ENCODE measurements at regions not wholly inside any gene's neighbourhood (a gene's known extent, or its start where the extent isn't known, plus 50 kb on each side); places are given as distances from the start of the nearest gene placed in this dataset.
"Not testable (repeated sequence)": the region's sequence is repeated elsewhere in the genome, so short reads cannot be mapped to it uniquely, and the experiment has no call there.

DNA sequence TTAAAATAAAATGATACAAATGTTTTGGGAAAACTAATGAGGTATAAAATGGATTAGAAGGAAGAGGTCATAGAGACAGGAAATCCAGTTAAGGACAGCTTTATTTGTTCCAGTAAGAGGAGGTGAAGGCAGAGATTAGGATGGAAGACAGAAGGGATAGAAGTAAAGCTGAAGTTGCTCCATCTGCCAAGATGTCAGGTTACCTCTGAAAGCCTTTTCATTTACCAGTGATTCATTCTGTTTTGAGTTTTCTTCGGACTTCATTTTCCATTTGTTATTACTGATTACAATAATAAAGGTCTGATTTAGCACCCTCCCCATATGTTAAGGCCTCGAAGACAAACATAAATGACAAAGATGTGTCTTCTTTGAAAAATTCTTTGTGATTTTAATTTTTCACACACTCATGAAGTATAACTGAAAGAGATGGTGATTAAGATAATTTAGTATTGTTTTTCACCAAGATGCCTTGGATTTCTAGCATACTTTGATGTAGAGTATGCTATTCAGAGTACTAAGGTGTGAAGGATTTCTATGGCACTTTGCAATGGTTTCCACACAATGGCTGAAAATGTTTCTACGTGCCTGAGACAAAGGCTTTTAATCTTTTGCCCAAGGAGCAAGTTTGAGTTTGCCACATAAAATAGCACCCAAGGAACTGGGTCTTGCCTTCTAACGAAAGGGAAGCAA, 75.4 kb upstream of the PLAAT1 start:
- H2AFZ ChIP-seq: no peak overlapping the region
- no peaks in the 10 kb centered on the region for H3K9me2 ChIP-seq (ENCODE audit: insufficient read depth)
- H3K4me2 ChIP-seq (ENCODE audit: unreplicated experiment): no peak overlapping the region
- no peaks in the 10 kb centered on the region for H3F3A ChIP-seq (ENCODE audit: insufficient read depth)
- in situ Hi-C loops (cut with MboI): no loop called here
- no peak for DNase-seq
- no peaks in the 10 kb centered on the region for H3K4me1 ChIP-seq (ENCODE audit: insufficient read depth)
- H3K79me2 ChIP-seq (ENCODE audit: insufficient read depth): no peaks in the 10 kb centered on the region
- no peak overlapping the region for H3K27ac ChIP-seq
- WGBS, 2 experiments (ENCODE audit: low coverage in 1 of 2, low lambda C conversion rate in 2 of 2, missing lambda C conversion rate in 2 of 2): no CpG with 5 or more reads among the region's 4 CpGs
- H3K9me3 ChIP-seq (ENCODE audit: low read depth): no peaks in the 10 kb centered on the region
- TF ChIP-seq EZH2 (IDR thresholded peaks at IDR 0.05; ENCODE audit: insufficient read depth, poor library complexity, severe bottlenecking) (no peak), EZH2phosphoT487 (IDR thresholded peaks at IDR 0.05; ENCODE audit: insufficient read depth, low read depth) (no peak)
- no peaks in the 10 kb centered on the region for H3K36me3 ChIP-seq (ENCODE audit: low read depth)
- H3K4me3 ChIP-seq: no peak overlapping the region
- no peaks in the 10 kb centered on the region for H3K27me3 ChIP-seq (replicated peaks; ENCODE audit: insufficient read depth)
- no peaks in the 10 kb centered on the region for H4K20me1 ChIP-seq (ENCODE audit: insufficient read depth)
- no peak overlapping the region for H3K9ac ChIP-seq

DNA sequence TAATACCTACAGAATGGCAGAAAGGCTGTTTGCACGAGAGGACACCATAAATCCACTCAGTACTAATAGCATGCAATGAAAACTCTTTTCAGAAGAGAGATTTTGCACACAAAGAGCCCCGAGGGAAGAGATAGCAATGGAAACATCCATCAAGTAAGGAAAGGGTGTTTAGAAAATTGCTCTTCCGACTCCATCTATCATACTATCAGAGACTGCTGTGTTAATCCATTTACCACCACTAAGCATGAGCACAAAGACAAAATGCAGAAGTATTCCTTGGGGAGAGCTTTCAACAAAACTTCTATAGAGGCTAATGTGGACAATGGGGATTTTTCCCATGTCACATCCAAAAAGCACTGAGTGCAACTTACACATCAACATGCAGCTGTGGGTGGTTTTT, 72.1 kb upstream of the PLAAT1 start:
- DNase-seq: no peak
- no peaks in the 10 kb centered on the region for H3K27me3 ChIP-seq (replicated peaks; ENCODE audit: insufficient read depth)
- in situ Hi-C loops (cut with MboI): no loop called here
- 9% methylated on average over 3 of the region's 3 CpGs for WGBS, 2 experiments (ENCODE audit: low coverage in 1 of 2, low lambda C conversion rate in 2 of 2, missing lambda C conversion rate in 2 of 2)
- H3K4me1 ChIP-seq (ENCODE audit: insufficient read depth): no peaks in the 10 kb centered on the region
- no peak overlapping the region for H2AFZ ChIP-seq
- H3F3A ChIP-seq (ENCODE audit: insufficient read depth): no peaks in the 10 kb centered on the region
- H3K9me3 ChIP-seq (ENCODE audit: low read depth): no peaks in the 10 kb centered on the region
- H3K4me2 ChIP-seq (ENCODE audit: unreplicated experiment): no peak overlapping the region
- H4K20me1 ChIP-seq (ENCODE audit: insufficient read depth): no peaks in the 10 kb centered on the region
- H3K36me3 ChIP-seq (ENCODE audit: low read depth): no peaks in the 10 kb centered on the region
- no peaks in the 10 kb centered on the region for H3K9me2 ChIP-seq (ENCODE audit: insufficient read depth)
- TF ChIP-seq EZH2phosphoT487 (IDR thresholded peaks at IDR 0.05; ENCODE audit: insufficient read depth, low read depth): no peak
- TF ChIP-seq EZH2 (IDR thresholded peaks at IDR 0.05; ENCODE audit: insufficient read depth, poor library complexity, severe bottlenecking): no peak
- no peaks in the 10 kb centered on the region for H3K79me2 ChIP-seq (ENCODE audit: insufficient read depth)
- H3K27ac ChIP-seq: no peak overlapping the region
- no peak overlapping the region for H3K9ac ChIP-seq
- no peak overlapping the region for H3K4me3 ChIP-seq

DNA sequence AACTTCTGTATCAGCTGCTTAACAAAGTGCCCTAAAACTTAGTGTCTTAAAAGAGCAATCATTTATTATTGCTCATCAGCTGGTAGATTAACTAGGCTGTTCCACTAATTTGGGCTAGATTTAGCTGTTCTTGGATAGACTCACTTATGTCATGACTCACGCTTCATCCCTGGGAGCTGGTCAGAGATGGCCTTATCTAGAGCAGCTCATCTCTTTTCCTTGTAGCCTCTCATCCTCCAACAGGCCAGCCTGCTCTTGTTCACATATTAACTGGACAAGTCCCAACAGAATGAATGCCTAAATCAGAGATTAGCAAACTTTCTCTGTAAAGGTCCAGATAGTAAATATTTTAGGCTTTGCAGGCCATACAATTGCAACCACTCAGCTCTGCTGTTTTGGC, 66.9 kb upstream of the PLAAT1 start:
- Histone ChIP-seq H3K9me3 (ENCODE audit: low read depth) (no peaks in the 10 kb centered on the region), H3K79me2 (ENCODE audit: insufficient read depth) (no peaks in the 10 kb centered on the region), H3K27ac (no peak overlapping the region), H3K4me1 (ENCODE audit: insufficient read depth) (no peaks in the 10 kb centered on the region), H3K9me2 (ENCODE audit: insufficient read depth) (no peaks in the 10 kb centered on the region), H3K4me3 (no peak overlapping the region), H4K20me1 (ENCODE audit: insufficient read depth) (no peaks in the 10 kb centered on the region), H2AFZ (no peak overlapping the region), H3K9ac (no peak overlapping the region), H3K27me3 (replicated peaks; ENCODE audit: insufficient read depth) (no peaks in the 10 kb centered on the region), H3F3A (ENCODE audit: insufficient read depth) (no peaks in the 10 kb centered on the region), H3K4me2 (ENCODE audit: unreplicated experiment) (no peak overlapping the region), H3K36me3 (ENCODE audit: low read depth) (no peaks in the 10 kb centered on the region)
- in situ Hi-C loops (cut with MboI): no loop called here
- TF ChIP-seq EZH2phosphoT487 (IDR thresholded peaks at IDR 0.05; ENCODE audit: insufficient read depth, low read depth) (no peak), EZH2 (IDR thresholded peaks at IDR 0.05; ENCODE audit: insufficient read depth, poor library complexity, severe bottlenecking) (no peak)
- DNase-seq: peak; percentile 9
- WGBS, 2 experiments (ENCODE audit: low coverage in 1 of 2, low lambda C conversion rate in 2 of 2, missing lambda C conversion rate in 2 of 2): 65% methylated on average over 1 of the region's 1 CpG

GRCh38 chr3:193179332-193180012, 61.5 kb upstream of the PLAAT1 start:
- H2AFZ ChIP-seq; in situ Hi-C loops (cut with MboI); DNase-seq; H3K4me2 ChIP-seq (ENCODE audit: unreplicated experiment); H3K4me3 ChIP-seq; H3K79me2 ChIP-seq (ENCODE audit: insufficient read depth); H3K9me2 ChIP-seq (ENCODE audit: insufficient read depth); H3K27me3 ChIP-seq (replicated peaks; ENCODE audit: insufficient read depth); H3F3A ChIP-seq (ENCODE audit: insufficient read depth); H3K9ac ChIP-seq; H3K27ac ChIP-seq; H3K9me3 ChIP-seq (ENCODE audit: low read depth); H4K20me1 ChIP-seq (ENCODE audit: insufficient read depth); H3K4me1 ChIP-seq (ENCODE audit: insufficient read depth); H3K36me3 ChIP-seq (ENCODE audit: low read depth): not testable (repeated sequence)
- 19 to 30% methylated on average over 8 of the region's 8 CpGs for WGBS, 2 experiments (ENCODE audit: low coverage in 1 of 2, low lambda C conversion rate in 2 of 2, missing lambda C conversion rate in 2 of 2)
